Gastroesophageal sphincter (tissue), 3 donors: ENCODE measurements at regions not wholly inside any gene's neighbourhood (a gene's known extent, or its start where the extent isn't known, plus 50 kb on each side); places are given as distances from the start of the nearest gene placed in this dataset.

Experiments used
- POLR2A ChIP-seq, 2 donors: fragments of 450-650 bp; IDR thresholded peaks; one replicate each; pipeline ENCODE4 v1.6.1; 2017; ENCODE audit warnings: antibody characterized with exemption in 2 of 2, mild to moderate bottlenecking in 2 of 2, moderate library complexity in 1 of 2
- TF ChIP-seq, protein P1 (sequence below), 4 experiments: fragments of 200-600 bp in 2 of 4; fragments of 450-650 bp in 2 of 4; sonication (generic) in 1 of 4; IDR thresholded peaks; one replicate each; pipeline ENCODE4 v1.5.1; 2017 to 2019; ENCODE audit warnings: antibody characterized with exemption in 4 of 4, mild to moderate bottlenecking in 2 of 4, moderate library complexity in 2 of 4

GRCh38 chr3:178474526-178474925 lies 61.7 kb upstream of the KCNMB2 start:
- TF ChIP-seq, protein P1, sequence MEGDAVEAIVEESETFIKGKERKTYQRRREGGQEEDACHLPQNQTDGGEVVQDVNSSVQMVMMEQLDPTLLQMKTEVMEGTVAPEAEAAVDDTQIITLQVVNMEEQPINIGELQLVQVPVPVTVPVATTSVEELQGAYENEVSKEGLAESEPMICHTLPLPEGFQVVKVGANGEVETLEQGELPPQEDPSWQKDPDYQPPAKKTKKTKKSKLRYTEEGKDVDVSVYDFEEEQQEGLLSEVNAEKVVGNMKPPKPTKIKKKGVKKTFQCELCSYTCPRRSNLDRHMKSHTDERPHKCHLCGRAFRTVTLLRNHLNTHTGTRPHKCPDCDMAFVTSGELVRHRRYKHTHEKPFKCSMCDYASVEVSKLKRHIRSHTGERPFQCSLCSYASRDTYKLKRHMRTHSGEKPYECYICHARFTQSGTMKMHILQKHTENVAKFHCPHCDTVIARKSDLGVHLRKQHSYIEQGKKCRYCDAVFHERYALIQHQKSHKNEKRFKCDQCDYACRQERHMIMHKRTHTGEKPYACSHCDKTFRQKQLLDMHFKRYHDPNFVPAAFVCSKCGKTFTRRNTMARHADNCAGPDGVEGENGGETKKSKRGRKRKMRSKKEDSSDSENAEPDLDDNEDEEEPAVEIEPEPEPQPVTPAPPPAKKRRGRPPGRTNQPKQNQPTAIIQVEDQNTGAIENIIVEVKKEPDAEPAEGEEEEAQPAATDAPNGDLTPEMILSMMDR (IDR thresholded peaks at IDR 0.05) = no peak
- no peak for TF ChIP-seq POLR2A (IDR thresholded peaks at IDR 0.05)
